Gastrocnemius medialis (tissue), 4 donors: ENCODE measurements at regions not wholly inside any gene's neighbourhood (a gene's known extent, or its start where the extent isn't known, plus 50 kb on each side); places are given as distances from the start of the nearest gene placed in this dataset.

Source experiments
- CTCF ChIP-seq, 5 experiments: fragments of 450-650 bp in 3 of 5; fragments of 200-600 bp in 2 of 5; sonication (generic) in 2 of 5; IDR thresholded peaks in 4 of 5; conservative IDR thresholded peaks in 1 of 5; 1 replicate in 4 of 5; 2 replicates in 1 of 5; pipeline ENCODE4 v1.5.1; 2016 to 2019; ENCODE audit warnings: antibody characterized with exemption in 5 of 5, mild to moderate bottlenecking in 3 of 5, moderate library complexity in 3 of 5
- POLR2A ChIP-seq, 2 donors: fragments of 450-650 bp; IDR thresholded peaks; one replicate each; pipeline ENCODE4 v1.6.1; 2017; ENCODE audit warnings: antibody characterized with exemption in 2 of 2, mild to moderate bottlenecking in 2 of 2, moderate library complexity in 2 of 2

GRCh38 chr4:138034871-138035270, 207.3 kb downstream of the SLC7A11 start:
- no peak for TF ChIP-seq POLR2A (IDR thresholded peaks at IDR 0.05)
- TF ChIP-seq CTCF (IDR thresholded peaks at IDR 0.05 in 4 of 5, conservative IDR thresholded peaks at IDR 0.05 in 1 of 5) = no peak
